OCI-LY7 (cell line): ENCODE measurements at regions not wholly inside any gene's neighbourhood (a gene's known extent, or its start where the extent isn't known, plus 50 kb on each side); places are given as distances from the start of the nearest gene placed in this dataset.

Source experiments
- BruUV-seq: library from RNA; stranded (reverse); fragments of 400-500 nt; replicated peaks from 2 replicates; lab custom pipeline; 2021; lab: Mats Ljungman, UMichigan
- CTCF ChIA-PET: fragments of 300-600 bp; sonication (Branson Sonifier 250); formaldehyde crosslinking; loops from one replicate; lab custom pipeline; 2022; ENCODE audit warnings: antibody characterized with exemption; ENCODE audit not compliant: unreplicated experiment; lab: Charles Lee
- POLR2A ChIA-PET: fragments of 300-600 bp; sonication (Branson Sonifier 250); formaldehyde crosslinking; loops from one replicate; lab custom pipeline; 2022; ENCODE audit warnings: antibody characterized with exemption; lab: Charles Lee
- DNase-seq: peaks from one replicate; pipeline ENCODE4 v3.0.0-alpha.2; 2015; ENCODE audit warnings: low spot score
- H2AFZ ChIP-seq: fragments of 200-600 bp; sonication (generic), shearing (Covaris generic); 2 replicates; pipeline ENCODE4 v1.6.1; 2014; ENCODE audit warnings: mild to moderate bottlenecking, antibody characterized with exemption, low read length, moderate library complexity
- H3K27ac ChIP-seq: fragments of 200-600 bp; sonication (generic); 2 replicates; pipeline ENCODE4 v1.5.1; 2014; ENCODE audit warnings: mixed run types, low read depth, mild to moderate bottlenecking, moderate library complexity, low read length, inconsistent platforms; ENCODE audit not compliant: poor library complexity, severe bottlenecking
- H3K36me3 ChIP-seq: fragments of 200-600 bp; sonication (generic); 2 replicates; pipeline ENCODE4 v1.6.1; 2014; ENCODE audit warnings: mild to moderate bottlenecking, antibody characterized with exemption, low read length, moderate library complexity, mixed read lengths; ENCODE audit not compliant: insufficient read depth
- H3K4me1 ChIP-seq: fragments of 200-600 bp; sonication (generic); 2 replicates; pipeline ENCODE4 v1.5.1; 2014; ENCODE audit warnings: mild to moderate bottlenecking, low read length; ENCODE audit not compliant: insufficient read depth, poor library complexity, severe bottlenecking
- H3K4me2 ChIP-seq: fragments of 200-600 bp; sonication (generic); 2 replicates; pipeline ENCODE4 v1.6.1; 2014; ENCODE audit warnings: mild to moderate bottlenecking, low read length
- H3K4me3 ChIP-seq: fragments of 200-600 bp; sonication (generic); 2 replicates; pipeline ENCODE4 v1.5.1; 2014; ENCODE audit warnings: mild to moderate bottlenecking, low read depth, low read length; ENCODE audit not compliant: poor library complexity, severe bottlenecking
- H3K79me2 ChIP-seq: fragments of 200-600 bp; sonication (generic); 2 replicates; pipeline ENCODE4 v1.6.1; 2016; ENCODE audit warnings: low read depth, mild to moderate bottlenecking, low read length, moderate library complexity, mixed read lengths; ENCODE audit not compliant: insufficient read depth
- H3K9me2 ChIP-seq: fragments of 200-600 bp; sonication (generic); 2 replicates; pipeline ENCODE4 v1.6.1; 2016; ENCODE audit warnings: mild to moderate bottlenecking, low read length, mixed read lengths; ENCODE audit not compliant: insufficient read depth
- H3K9me3 ChIP-seq: fragments of 200-600 bp; sonication (generic); 2 replicates; pipeline ENCODE4 v1.6.1; 2014; ENCODE audit warnings: mild to moderate bottlenecking, mixed run types, low read length, mixed read lengths
- H4K20me1 ChIP-seq: fragments of 200-600 bp; sonication (generic); 2 replicates; pipeline ENCODE4 v1.6.1; 2014; ENCODE audit warnings: mild to moderate bottlenecking, antibody characterized with exemption, low read length, moderate library complexity, mixed read lengths; ENCODE audit not compliant: insufficient read depth
- CTCF ChIP-seq: fragments of 200-600 bp; sonication (generic); conservative IDR thresholded peaks from 2 replicates; pipeline ENCODE4 v1.5.1; 2014; ENCODE audit warnings: mild to moderate bottlenecking, antibody characterized with exemption, low read length, moderate library complexity, mixed read lengths
- EZH2phosphoT487 ChIP-seq: fragments of 200-600 bp; sonication (generic); IDR thresholded peaks from 2 replicates; pipeline ENCODE4 v1.6.1; 2018; ENCODE audit warnings: low read depth, borderline replicate concordance, mild to moderate bottlenecking, mixed run types, antibody characterized with exemption, low read length, moderate library complexity, mixed read lengths
- intact Hi-C: fragments of 100-400 bp; cut with micrococcal nuclease; formaldehyde crosslinking; loops from one replicate; pipeline ENCODE4 v1.10.0; 2022; ENCODE audit not compliant: unreplicated experiment

GRCh38 chr16:62829084-62829483 is 792.8 kb upstream of the CDH8 start:
- no peak for TF ChIP-seq EZH2phosphoT487
- no peak for TF ChIP-seq CTCF
- no peak overlapping the region for H2AFZ ChIP-seq
- POLR2A ChIA-PET, result no interaction called here
- BruUV-seq, result no TSS peak
- no peaks in the 10 kb centered on the region for H3K9me3 ChIP-seq
- H3K4me1 ChIP-seq, result no peaks in the 10 kb centered on the region
- no peaks in the 10 kb centered on the region for H3K79me2 ChIP-seq
- CTCF ChIA-PET, result no interaction called here
- no peaks in the 10 kb centered on the region for H4K20me1 ChIP-seq
- no peak overlapping the region for H3K4me3 ChIP-seq
- H3K27ac ChIP-seq, result no peak overlapping the region
- no peak overlapping the region for H3K4me2 ChIP-seq
- no peaks in the 10 kb centered on the region for H3K36me3 ChIP-seq
- no peaks in the 10 kb centered on the region for H3K9me2 ChIP-seq
- no peak for DNase-seq
- intact Hi-C loops, result no loop called here

DNA sequence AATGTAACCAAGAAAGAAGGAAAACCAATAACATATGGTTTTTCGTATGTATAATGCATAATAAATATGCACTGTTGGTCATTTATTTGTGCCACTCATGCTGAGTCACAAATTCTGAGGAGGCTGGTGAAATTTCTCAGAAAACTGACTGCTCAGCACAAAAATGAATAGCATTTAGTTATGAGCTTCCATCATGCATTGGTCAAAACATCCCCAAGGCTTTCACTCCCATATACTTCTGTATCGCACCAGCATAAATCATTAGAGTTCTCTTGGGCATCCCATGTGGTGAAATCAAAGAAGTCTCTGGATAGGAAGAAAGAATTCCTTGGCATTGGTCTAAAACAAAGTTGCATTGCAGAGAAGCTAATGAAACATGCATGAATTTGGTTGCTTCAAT is 785.6 kb upstream of the CDH8 start:
- no peaks in the 10 kb centered on the region for H3K4me1 ChIP-seq
- no peaks in the 10 kb centered on the region for H3K79me2 ChIP-seq
- ChIA-PET POLR2A (interaction anchor here (1.4 kb wide), 1 partner anchor 10 kb away, joined by 5 read pairs; no protein-coding TSS in a partner anchor), CTCF (no interaction called here)
- no peaks in the 10 kb centered on the region for H3K36me3 ChIP-seq
- no TSS peak for BruUV-seq
- H3K4me2 ChIP-seq, result no peak overlapping the region
- no peaks in the 10 kb centered on the region for H3K9me3 ChIP-seq
- H3K9me2 ChIP-seq, result no peaks in the 10 kb centered on the region
- H4K20me1 ChIP-seq, result no peaks in the 10 kb centered on the region
- no peak overlapping the region for H3K27ac ChIP-seq
- intact Hi-C loops, result no loop called here
- DNase-seq, result no peak
- H3K4me3 ChIP-seq, result no peak overlapping the region
- no peak for TF ChIP-seq CTCF
- no peak for TF ChIP-seq EZH2phosphoT487
- no peak overlapping the region for H2AFZ ChIP-seq

DNA sequence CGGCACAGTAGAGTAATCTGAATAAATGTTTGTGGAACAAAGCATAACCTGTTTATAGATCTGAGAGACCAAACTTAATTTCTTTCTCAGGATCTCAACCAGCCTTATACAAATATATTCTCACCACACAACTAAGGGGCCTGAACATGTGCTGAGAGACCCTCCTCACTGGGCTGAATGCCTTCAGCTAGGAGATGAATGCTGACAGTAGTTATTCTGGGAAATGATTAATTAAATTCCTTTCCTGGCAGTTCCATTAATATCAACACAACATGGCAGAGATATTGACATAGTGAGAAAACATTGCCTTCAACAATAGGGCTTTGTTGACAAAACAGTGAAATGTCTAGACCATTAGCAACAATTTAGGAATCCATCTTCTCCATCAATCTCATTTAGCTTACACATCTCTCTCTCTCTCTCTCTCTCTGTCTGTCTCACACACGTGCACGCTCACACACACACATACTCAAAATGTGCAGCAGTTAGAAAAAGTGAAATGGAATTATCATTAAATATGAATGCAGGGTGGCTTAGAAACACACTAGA is 780.8 kb upstream of the CDH8 start:
- Histone ChIP-seq H3K36me3 (no peaks in the 10 kb centered on the region), H3K4me3 (no peak overlapping the region), H3K4me2 (no peak overlapping the region), H2AFZ (no peak overlapping the region), H3K9me2 (no peaks in the 10 kb centered on the region), H3K4me1 (no peaks in the 10 kb centered on the region), H3K9me3 (no peaks in the 10 kb centered on the region), H3K27ac (no peak overlapping the region), H3K79me2 (no peaks in the 10 kb centered on the region), H4K20me1 (no peaks in the 10 kb centered on the region)
- CTCF ChIA-PET, result no interaction called here
- BruUV-seq, result no TSS peak
- POLR2A ChIA-PET, result no interaction called here
- intact Hi-C loops, result no loop called here
- no peak for DNase-seq
- TF ChIP-seq CTCF (no peak), EZH2phosphoT487 (no peak)
